IMR-90 (cell line): ENCODE measurements at regions not wholly inside any gene's neighbourhood (a gene's known extent, or its start where the extent isn't known, plus 50 kb on each side); places are given as distances from the start of the nearest gene placed in this dataset.

ENCODE experiments used
- ATAC-seq: fragments of 200-7000 bp; cut with Tn5 transposase; 2 replicates; pipeline ENCODE4 v1.9.1; 2020; ENCODE audit warnings: low read depth, mild to moderate bottlenecking, moderate library complexity
- BruUV-seq: library from RNA; stranded (reverse); fragments of 400-500 nt; replicated peaks from 2 replicates; lab custom pipeline; 2021; lab: Mats Ljungman, UMichigan
- CTCF ChIA-PET: fragments of 300-600 bp; formaldehyde crosslinking; extraction: SDS; loops from one replicate; lab custom pipeline; 2021; ENCODE audit warnings: antibody characterized with exemption; lab: Yijun Ruan, JAX
- POLR2A ChIA-PET: fragments of 300-600 bp; sonication (Branson Sonifier 250); formaldehyde crosslinking; loops from one replicate; lab custom pipeline; 2022; ENCODE audit warnings: antibody characterized with exemption; ENCODE audit not compliant: unreplicated experiment; lab: Charles Lee
- DNase-seq: peaks from one replicate; pipeline ENCODE4 v3.0.0; 2013
- H2AFZ ChIP-seq: replicated peaks from 2 replicates; pipeline ENCODE3; 2013; ENCODE audit warnings: low read length, mild to moderate bottlenecking; ENCODE audit not compliant: poor library complexity
- H2AK5ac ChIP-seq: 2 replicates; pipeline ENCODE4 v1.6.1; 2013; ENCODE audit warnings: low read depth, low read length, inconsistent platforms
- H2AK9ac ChIP-seq: replicated peaks from 2 replicates; pipeline ENCODE3; 2013; ENCODE audit warnings: mild to moderate bottlenecking, low read depth, low read length, moderate library complexity; ENCODE audit not compliant: poor library complexity
- H2BK120ac ChIP-seq: 2 replicates; pipeline ENCODE4 v1.6.1; 2013; ENCODE audit warnings: low read depth, low read length, inconsistent platforms
- H2BK15ac ChIP-seq: 3 replicates; pipeline ENCODE4 v1.6.1; 2013; ENCODE audit warnings: low read depth, low read length, inconsistent platforms
- H2BK20ac ChIP-seq: 2 replicates; pipeline ENCODE4 v1.6.1; 2013; ENCODE audit warnings: low read depth, mild to moderate bottlenecking, inconsistent platforms, low read length, moderate library complexity
- H2BK5ac ChIP-seq: 2 replicates; pipeline ENCODE4 v1.6.1; 2013; ENCODE audit warnings: mild to moderate bottlenecking, low read depth, low read length, inconsistent platforms; ENCODE audit not compliant: poor library complexity, severe bottlenecking
- H3K14ac ChIP-seq: replicated peaks from 2 replicates; pipeline ENCODE4 v1.6.1; 2013; ENCODE audit warnings: low read depth, low read length, inconsistent platforms
- H3K18ac ChIP-seq: 2 replicates; pipeline ENCODE4 v1.6.1; 2013; ENCODE audit warnings: low read depth, low read length, control low read depth
- H3K23ac ChIP-seq: 2 replicates; pipeline ENCODE4 v1.6.1; 2013; ENCODE audit warnings: low read depth, low read length, inconsistent platforms
- H3K27ac ChIP-seq: 2 replicates; pipeline ENCODE4 v1.5.1; 2013; ENCODE audit warnings: mild to moderate bottlenecking, control low read depth, low read length; ENCODE audit not compliant: insufficient read depth
- H3K27me3 ChIP-seq: 2 replicates; pipeline ENCODE4 v1.6.1; 2013; ENCODE audit warnings: low read length; ENCODE audit not compliant: control insufficient read depth, insufficient read depth
- H3K36me3 ChIP-seq: 2 replicates; pipeline ENCODE4 v1.6.1; 2013; ENCODE audit warnings: low read length, mixed read lengths; ENCODE audit not compliant: control insufficient read depth, insufficient read depth
- H3K4ac ChIP-seq: 2 replicates; pipeline ENCODE4 v1.6.1; 2013; ENCODE audit warnings: low read depth, low read length, inconsistent platforms
- H3K4me1 ChIP-seq: 2 replicates; pipeline ENCODE4 v1.6.1; 2013; ENCODE audit warnings: low read length, mixed read lengths; ENCODE audit not compliant: control insufficient read depth, insufficient read depth
- H3K4me2 ChIP-seq: 2 replicates; pipeline ENCODE4 v1.6.1; 2013; ENCODE audit warnings: low read depth, mild to moderate bottlenecking, control low read depth, low read length, moderate library complexity
- H3K4me3 ChIP-seq: 2 replicates; pipeline ENCODE4 v1.5.1; 2013; ENCODE audit warnings: low read depth, mild to moderate bottlenecking, control low read depth, low read length, moderate library complexity; ENCODE audit not compliant: insufficient read depth
- H3K56ac ChIP-seq: 2 replicates; pipeline ENCODE4 v1.6.1; 2013; ENCODE audit warnings: low read length, inconsistent platforms; ENCODE audit not compliant: insufficient read depth; ENCODE audit errors: extremely low read depth
- H3K79me1 ChIP-seq, 2 experiments: 2 replicates each; pipeline ENCODE4 v1.6.1; 2013; ENCODE audit warnings: low read length in 2 of 2, inconsistent platforms in 1 of 2, low read depth in 1 of 2
- H3K9ac ChIP-seq: 2 replicates; pipeline ENCODE4 v1.6.1; 2013; ENCODE audit warnings: low read depth, low read length, control low read depth
- H3K9me1 ChIP-seq: 2 replicates; pipeline ENCODE4 v1.6.1; 2013; ENCODE audit warnings: low read length, inconsistent platforms; ENCODE audit not compliant: insufficient read depth
- H3K9me3 ChIP-seq: 2 replicates; pipeline ENCODE4 v1.6.1; 2013; ENCODE audit warnings: low read length; ENCODE audit not compliant: control insufficient read depth, insufficient read depth
- H4K20me1 ChIP-seq: 2 replicates; pipeline ENCODE4 v1.6.1; 2013; ENCODE audit warnings: low read length, inconsistent platforms; ENCODE audit not compliant: insufficient read depth
- H4K5ac ChIP-seq: 2 replicates; pipeline ENCODE4 v1.6.1; 2013; ENCODE audit warnings: mild to moderate bottlenecking, low read depth, low read length, control low read depth
- H4K8ac ChIP-seq, 2 experiments: 2 replicates each; pipeline ENCODE4 v1.6.1; 2013; ENCODE audit warnings: low read depth in 2 of 2, low read length in 2 of 2, control low read depth in 1 of 2, inconsistent platforms in 1 of 2
- H4K91ac ChIP-seq: 2 replicates; pipeline ENCODE4 v1.6.1; 2013; ENCODE audit warnings: low read depth, low read length, inconsistent platforms; ENCODE audit not compliant: insufficient read depth
- BHLHE40 ChIP-seq: fragments of 150-350 bp; IDR thresholded peaks from 2 replicates; pipeline ENCODE4 v1.6.1; 2016; ENCODE audit warnings: mild to moderate bottlenecking, low read depth, low read length
- RAD21 ChIP-seq: IDR thresholded peaks from 2 replicates; pipeline ENCODE4 v1.6.1; 2012; ENCODE audit warnings: low read length, improper control_type of control experiment
- WGBS, 2 experiments: methylation state at CpG; one replicate each; pipeline versions ENCODE4 v1.1.5 to v1.1.7; 2013; ENCODE audit warnings: missing lambda C conversion rate in 2 of 2; ENCODE audit not compliant: insufficient read length in 1 of 2; ENCODE audit errors: extremely low coverage in 2 of 2; 5-methylcytosine and 5-hydroxymethylcytosine counted together
- dilution Hi-C: fragments of 300-500 bp; cut with HindIII; formaldehyde crosslinking; loops from one replicate; pipeline ENCODE4 v1.14.3; 2018; ENCODE audit warnings: low sequenced_read_pairs; ENCODE audit not compliant: unreplicated experiment
- in situ Hi-C: fragments of 300-500 bp; cut with MboI; formaldehyde crosslinking; loops from 3 replicates; pipeline ENCODE4 v1.14.3; 2019; ENCODE audit warnings: low sequenced_read_pairs, inconsistent platforms, mixed read lengths
- intact Hi-C: fragments of 100-400 bp; cut with micrococcal nuclease; formaldehyde crosslinking; loops from 2 replicates; pipeline ENCODE4 v1.10.0; 2022

- H3K4me1 ChIP-seq: no peaks in the 10 kb centered on the region
- no peak overlapping the region for H3K9ac ChIP-seq
- no peaks in the 10 kb centered on the region for H3K9me3 ChIP-seq
- H3K27ac ChIP-seq: no peak overlapping the region
- ChIA-PET POLR2A (no interaction called here), CTCF (no interaction called here)
- dilution Hi-C loops: no loop called here
- H3K4me3 ChIP-seq: no peak overlapping the region
- no peaks in the 10 kb centered on the region for H3K79me1 ChIP-seq
- no peaks in the 10 kb centered on the region for H3K27me3 ChIP-seq
- TF ChIP-seq BHLHE40 (no peak), RAD21 (no peak)
- H2AFZ ChIP-seq: no peak overlapping the region
- no peak overlapping the region for H3K18ac ChIP-seq
- no peaks in the 10 kb centered on the region for H3K36me3 ChIP-seq
- 92% methylated on average over 4 of the region's 4 CpGs; no CpG with 5 or more reads in 1 of the 2 experiments for WGBS, 2 experiments
- H4K5ac ChIP-seq: no peak overlapping the region
- peak; percentile 1 for DNase-seq
- H2AK5ac ChIP-seq: no peak overlapping the region
- H4K20me1 ChIP-seq: no peaks in the 10 kb centered on the region
- no peak overlapping the region for H4K8ac ChIP-seq
- ATAC-seq: no peak
- in situ Hi-C loops: no loop called here
- H4K91ac ChIP-seq: no peak overlapping the region
- no peak overlapping the region for H2BK20ac ChIP-seq
- no peak overlapping the region for H3K56ac ChIP-seq
- no peak overlapping the region for H3K4ac ChIP-seq
- no peak overlapping the region for H3K14ac ChIP-seq
- intact Hi-C loops: no loop called here
- no peak overlapping the region for H3K23ac ChIP-seq
- no peak overlapping the region for H3K4me2 ChIP-seq
- BruUV-seq: no TSS peak
- H3K9me1 ChIP-seq: no peaks in the 10 kb centered on the region
- no peak overlapping the region for H2AK9ac ChIP-seq
- H2BK5ac ChIP-seq: no peak overlapping the region
- H2BK15ac ChIP-seq: no peak overlapping the region
- H2BK120ac ChIP-seq: no peak overlapping the region
These were observed 60.7 kb upstream of the INHBA start for GRCh38 chr7:41763626-41764025.
